ENCODE measurements at regions not wholly inside any gene's neighbourhood (a gene's known extent, or its start where the extent isn't known, plus 50 kb on each side); places are given as distances from the start of the nearest gene placed in this dataset.

DNA sequence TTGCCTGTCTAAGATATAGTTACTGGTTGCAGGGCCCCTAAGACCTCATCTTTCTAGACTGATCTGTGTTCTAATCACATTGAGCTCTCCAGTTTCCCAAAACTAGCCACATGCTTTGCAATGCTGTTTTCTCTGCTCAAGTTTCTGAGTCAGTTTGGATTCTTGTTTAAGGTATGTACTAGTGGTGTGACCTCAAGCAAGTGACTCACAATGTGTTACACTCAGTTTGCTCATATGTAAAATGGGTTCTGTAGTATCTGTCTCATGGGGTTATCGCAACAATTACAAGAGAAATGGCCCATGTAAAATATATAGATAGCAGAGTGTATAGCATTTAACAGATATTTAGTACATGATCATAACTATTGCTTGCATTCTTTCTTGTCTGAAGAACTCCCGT, 153.1 kb upstream of the ELL2 start:
- in situ Hi-C loops (cut with MboI): no loop called here
- SMC1A ChIA-PET (ENCODE audit: uncharacterized antibody, unreplicated experiment): no interaction called here
- no peaks in the 10 kb centered on the region for H4K20me1 ChIP-seq (ENCODE audit: control insufficient read depth, insufficient read depth)
- RAD21 ChIA-PET (ENCODE audit: unreplicated experiment): no interaction called here
- no peak overlapping the region for H3K4me3 ChIP-seq
- ATAC-seq (no peak; the same call in 2 of the 3 replicates), FAIRE-seq (no peak), DNase-seq (ENCODE audit: low read depth, low spot score) (no peak)
- CTCF ChIA-PET: interaction anchor here (1.1 kb wide), 1 partner anchor 8 kb away, joined by 3 read pairs; no protein-coding TSS in a partner anchor
- no peaks in the 10 kb centered on the region for H3K4me1 ChIP-seq (ENCODE audit: control insufficient read depth, insufficient read depth, low read length)
- no peak overlapping the region for H3K27ac ChIP-seq (ENCODE audit: control insufficient read depth, insufficient read depth)
- WGBS (ENCODE audit: insufficient coverage, insufficient replicate concordance, low lambda C conversion rate, missing lambda C conversion rate): 78% methylated on average over 2 of the region's 2 CpGs
- no peak overlapping the region for H3K4me2 ChIP-seq (ENCODE audit: control insufficient read depth, insufficient read depth)
- POLR2A ChIA-PET: no interaction called here
- no peaks in the 10 kb centered on the region for H3K27me3 ChIP-seq (replicated peaks in 1 of 2; ENCODE audit: control insufficient read depth in 2 of 2, insufficient read depth in 2 of 2, low read length in 1 of 2)
- TF ChIP-seq CBX3 (IDR thresholded peaks at IDR 0.05; ENCODE audit: borderline replicate concordance, low read depth) (no peak), TCF7 (IDR thresholded peaks at IDR 0.05; ENCODE audit: borderline replicate concordance) (no peak), SIX5 (IDR thresholded peaks at IDR 0.05; ENCODE audit: low read depth, low read length, severe bottlenecking) (no peak), POU2F2 (IDR thresholded peaks at IDR 0.05; ENCODE audit: borderline replicate concordance, low read depth, low read length) (no peak), NRF1 (conservative IDR thresholded peaks at IDR 0.05; ENCODE audit: low read depth, low read length) (no peak), HDAC6 (IDR thresholded peaks at IDR 0.05; ENCODE audit: unreplicated experiment) (no peak), ZNF217 (IDR thresholded peaks at IDR 0.05) (no peak)
- TF ChIP-seq, protein P1, sequence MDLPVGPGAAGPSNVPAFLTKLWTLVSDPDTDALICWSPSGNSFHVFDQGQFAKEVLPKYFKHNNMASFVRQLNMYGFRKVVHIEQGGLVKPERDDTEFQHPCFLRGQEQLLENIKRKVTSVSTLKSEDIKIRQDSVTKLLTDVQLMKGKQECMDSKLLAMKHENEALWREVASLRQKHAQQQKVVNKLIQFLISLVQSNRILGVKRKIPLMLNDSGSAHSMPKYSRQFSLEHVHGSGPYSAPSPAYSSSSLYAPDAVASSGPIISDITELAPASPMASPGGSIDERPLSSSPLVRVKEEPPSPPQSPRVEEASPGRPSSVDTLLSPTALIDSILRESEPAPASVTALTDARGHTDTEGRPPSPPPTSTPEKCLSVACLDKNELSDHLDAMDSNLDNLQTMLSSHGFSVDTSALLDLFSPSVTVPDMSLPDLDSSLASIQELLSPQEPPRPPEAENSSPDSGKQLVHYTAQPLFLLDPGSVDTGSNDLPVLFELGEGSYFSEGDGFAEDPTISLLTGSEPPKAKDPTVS (IDR thresholded peaks at IDR 0.05; ENCODE audit: low read depth, low read length): no peak
- TF ChIP-seq, protein P2, sequence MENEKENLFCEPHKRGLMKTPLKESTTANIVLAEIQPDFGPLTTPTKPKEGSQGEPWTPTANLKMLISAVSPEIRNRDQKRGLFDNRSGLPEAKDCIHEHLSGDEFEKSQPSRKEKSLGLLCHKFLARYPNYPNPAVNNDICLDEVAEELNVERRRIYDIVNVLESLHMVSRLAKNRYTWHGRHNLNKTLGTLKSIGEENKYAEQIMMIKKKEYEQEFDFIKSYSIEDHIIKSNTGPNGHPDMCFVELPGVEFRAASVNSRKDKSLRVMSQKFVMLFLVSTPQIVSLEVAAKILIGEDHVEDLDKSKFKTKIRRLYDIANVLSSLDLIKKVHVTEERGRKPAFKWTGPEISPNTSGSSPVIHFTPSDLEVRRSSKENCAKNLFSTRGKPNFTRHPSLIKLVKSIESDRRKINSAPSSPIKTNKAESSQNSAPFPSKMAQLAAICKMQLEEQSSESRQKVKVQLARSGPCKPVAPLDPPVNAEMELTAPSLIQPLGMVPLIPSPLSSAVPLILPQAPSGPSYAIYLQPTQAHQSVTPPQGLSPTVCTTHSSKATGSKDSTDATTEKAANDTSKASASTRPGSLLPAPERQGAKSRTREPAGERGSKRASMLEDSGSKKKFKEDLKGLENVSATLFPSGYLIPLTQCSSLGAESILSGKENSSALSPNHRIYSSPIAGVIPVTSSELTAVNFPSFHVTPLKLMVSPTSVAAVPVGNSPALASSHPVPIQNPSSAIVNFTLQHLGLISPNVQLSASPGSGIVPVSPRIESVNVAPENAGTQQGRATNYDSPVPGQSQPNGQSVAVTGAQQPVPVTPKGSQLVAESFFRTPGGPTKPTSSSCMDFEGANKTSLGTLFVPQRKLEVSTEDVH (IDR thresholded peaks at IDR 0.05; ENCODE audit: low read depth, partially characterized antibody): no peak
- intact Hi-C loops (cut with micrococcal nuclease; ENCODE audit: unreplicated experiment): no loop called here
- H2AFZ ChIP-seq (ENCODE audit: control insufficient read depth, low read depth, low read length): no peak overlapping the region
- no peaks in the 10 kb centered on the region for H3K9me3 ChIP-seq (replicated peaks; ENCODE audit: control insufficient read depth, insufficient read depth, low read length)
- no peaks in the 10 kb centered on the region for H3K36me3 ChIP-seq (ENCODE audit: control insufficient read depth in 2 of 2, insufficient read depth in 2 of 2, low read length in 1 of 2)
- BruUV-seq (replicated peaks): no TSS peak
- no peak overlapping the region for H3K9ac ChIP-seq (ENCODE audit: control insufficient read depth, insufficient read depth, low read length)
- H3K79me2 ChIP-seq (ENCODE audit: control insufficient read depth, insufficient read depth, low read length): no peaks in the 10 kb centered on the region
